GM06990 (cell line): ENCODE measurements at regions not wholly inside any gene's neighbourhood (a gene's known extent, or its start where the extent isn't known, plus 50 kb on each side); places are given as distances from the start of the nearest gene placed in this dataset.

Source experiments
- DNase-seq: peaks from one replicate; pipeline ENCODE4 v3.0.0-alpha.2; 2011; ENCODE audit not compliant: insufficient read length; ENCODE audit errors: extremely low read depth
- H3K27me3 ChIP-seq: replicated peaks from 2 replicates; pipeline ENCODE4 v1.6.0; 2011; ENCODE audit warnings: low read length; ENCODE audit not compliant: control insufficient read depth, insufficient read depth
- H3K36me3 ChIP-seq: 2 replicates; pipeline ENCODE4 v1.5.1; 2011; ENCODE audit warnings: low read length; ENCODE audit not compliant: control insufficient read depth, insufficient read depth
- H3K4me3 ChIP-seq: replicated peaks from 2 replicates; pipeline ENCODE4 v1.5.1; 2011; ENCODE audit warnings: low read depth, mild to moderate bottlenecking, control low read depth, low read length
- CTCF ChIP-seq: IDR thresholded peaks from 2 replicates; pipeline ENCODE4 v1.5.1; 2011; ENCODE audit warnings: low read length, control low read depth, mild to moderate bottlenecking, inconsistent platforms; ENCODE audit not compliant: insufficient read depth, poor library complexity, severe bottlenecking

GRCh38 chr20:51120438-51120837 lies 97.5 kb upstream of the KCNG1 start:
- Histone ChIP-seq H3K27me3 (peaks cover 8% of the 10 kb centered on the region), H3K36me3 (no peaks in the 10 kb centered on the region), H3K4me3 (no peak overlapping the region)
- no peak for DNase-seq
- no peak for TF ChIP-seq CTCF

- H3K27me3 ChIP-seq, result peaks cover 8% of the 10 kb centered on the region
- H3K4me3 ChIP-seq, result no peak overlapping the region
- DNase-seq, result no peak
- TF ChIP-seq CTCF, result no peak
- H3K36me3 ChIP-seq, result no peaks in the 10 kb centered on the region
Measured at GRCh38 chr20:51119914-51120313, 97.0 kb upstream of the KCNG1 start.

GRCh38 chr20:51118985-51119527 lies 96.1 kb upstream of the KCNG1 start:
- no peak for DNase-seq
- no peak for TF ChIP-seq CTCF
- Histone ChIP-seq H3K4me3 (no peak overlapping the region), H3K36me3 (no peaks in the 10 kb centered on the region), H3K27me3 (peaks cover 8% of the 10 kb centered on the region)

- H3K27me3 ChIP-seq, result peaks cover 7% of the 10 kb centered on the region
- H3K4me3 ChIP-seq, result no peak overlapping the region
- no peak for DNase-seq
- no peak for TF ChIP-seq CTCF
- no peaks in the 10 kb centered on the region for H3K36me3 ChIP-seq
Measured at GRCh38 chr20:51118216-51118615, 95.3 kb upstream of the KCNG1 start.

DNA sequence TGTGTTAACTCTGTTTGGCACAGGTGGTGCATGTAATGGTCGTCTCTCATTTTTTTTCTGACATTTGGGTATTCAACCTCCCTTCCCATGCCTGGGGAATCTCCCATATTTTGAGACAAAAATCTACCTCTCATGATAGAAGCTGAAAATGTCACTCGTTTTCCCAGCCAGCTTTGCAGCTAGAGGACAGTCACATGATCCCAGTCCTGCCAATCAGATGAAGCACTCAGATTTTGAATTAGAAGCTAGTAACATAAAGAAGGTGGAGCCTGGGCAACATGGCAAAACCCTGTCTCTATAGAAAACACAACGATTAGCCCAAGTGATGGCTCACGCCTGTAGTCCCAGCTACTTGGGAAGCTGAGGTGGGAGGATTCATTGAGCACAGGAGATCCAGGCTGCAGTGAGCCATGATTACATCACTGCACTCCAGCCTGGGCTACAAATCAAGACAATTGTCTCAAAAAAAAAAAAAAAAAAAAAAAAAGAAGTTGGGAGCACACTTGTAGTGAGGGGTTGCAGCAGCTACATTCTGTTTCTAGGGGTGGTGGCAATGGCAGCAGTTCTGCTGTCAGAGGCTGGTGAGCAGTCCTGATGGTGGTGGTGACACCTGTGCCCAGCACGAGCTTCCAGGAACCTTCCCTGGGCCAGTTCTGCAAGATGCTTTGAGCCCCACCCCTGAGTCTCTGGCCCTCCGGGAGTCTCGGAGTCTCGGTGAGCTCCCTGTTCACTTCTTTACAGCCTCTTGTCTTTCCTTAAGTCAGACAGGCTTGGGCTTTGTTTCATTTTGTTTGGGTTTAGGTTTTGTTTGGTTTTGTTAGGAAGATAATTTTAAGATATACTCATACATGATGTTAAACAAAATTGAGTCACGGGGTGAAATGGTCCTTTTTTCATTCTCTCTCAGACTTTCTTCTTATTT lies 94.1 kb upstream of the KCNG1 start:
- Histone ChIP-seq H3K36me3 (no peaks in the 10 kb centered on the region), H3K4me3 (no peak overlapping the region), H3K27me3 (peaks cover 7% of the 10 kb centered on the region)
- no peak for TF ChIP-seq CTCF
- DNase-seq, result no peak

GRCh38 chr20:51111290-51111689 lies 88.4 kb upstream of the KCNG1 start:
- H3K27me3 ChIP-seq, result no peaks in the 10 kb centered on the region; the same call in 1 of the 2 replicates
- H3K36me3 ChIP-seq, result no peaks in the 10 kb centered on the region
- TF ChIP-seq CTCF, result no peak
- no peak for DNase-seq
- no peak overlapping the region for H3K4me3 ChIP-seq
